ENCODE measurements at regions not wholly inside any gene's neighbourhood (a gene's known extent, or its start where the extent isn't known, plus 50 kb on each side); places are given as distances from the start of the nearest gene placed in this dataset.

DNA sequence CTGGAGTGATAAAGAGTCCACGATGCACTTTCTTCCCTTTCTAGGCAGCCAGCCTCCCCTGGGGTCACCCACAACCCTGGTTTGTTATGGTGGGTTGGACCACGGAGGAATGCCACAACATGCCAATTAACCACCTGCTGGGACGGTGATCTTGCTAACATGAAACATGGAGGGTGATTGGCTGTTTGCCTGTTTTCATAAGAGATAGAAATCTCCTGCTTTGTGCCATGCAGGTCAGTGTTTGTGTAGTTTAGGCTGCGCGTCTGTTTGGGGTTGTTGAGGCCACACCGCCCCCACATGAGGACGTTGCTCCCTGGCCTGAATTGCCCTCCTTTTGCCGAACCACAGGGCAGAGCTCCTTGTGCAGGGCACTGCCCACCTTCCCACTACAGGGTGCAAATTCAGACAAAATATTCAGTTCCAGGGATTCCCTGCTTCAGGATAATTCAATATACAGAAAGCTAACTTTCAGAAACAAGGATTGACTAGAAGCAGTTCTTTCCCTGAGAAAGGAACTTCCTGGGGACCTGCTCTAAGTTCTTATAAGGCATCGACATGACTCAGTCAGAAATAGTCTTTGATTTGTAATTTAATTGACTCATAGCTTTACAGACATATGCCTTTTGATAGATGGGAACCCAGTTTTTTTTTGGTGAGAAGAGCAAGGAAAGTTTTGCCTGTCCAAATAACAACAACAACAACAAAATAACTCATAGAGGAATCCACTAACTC lies 427.6 kb downstream of the GADD45G start:
- no peak overlapping the region for H3K27ac Mint-ChIP-seq

DNA sequence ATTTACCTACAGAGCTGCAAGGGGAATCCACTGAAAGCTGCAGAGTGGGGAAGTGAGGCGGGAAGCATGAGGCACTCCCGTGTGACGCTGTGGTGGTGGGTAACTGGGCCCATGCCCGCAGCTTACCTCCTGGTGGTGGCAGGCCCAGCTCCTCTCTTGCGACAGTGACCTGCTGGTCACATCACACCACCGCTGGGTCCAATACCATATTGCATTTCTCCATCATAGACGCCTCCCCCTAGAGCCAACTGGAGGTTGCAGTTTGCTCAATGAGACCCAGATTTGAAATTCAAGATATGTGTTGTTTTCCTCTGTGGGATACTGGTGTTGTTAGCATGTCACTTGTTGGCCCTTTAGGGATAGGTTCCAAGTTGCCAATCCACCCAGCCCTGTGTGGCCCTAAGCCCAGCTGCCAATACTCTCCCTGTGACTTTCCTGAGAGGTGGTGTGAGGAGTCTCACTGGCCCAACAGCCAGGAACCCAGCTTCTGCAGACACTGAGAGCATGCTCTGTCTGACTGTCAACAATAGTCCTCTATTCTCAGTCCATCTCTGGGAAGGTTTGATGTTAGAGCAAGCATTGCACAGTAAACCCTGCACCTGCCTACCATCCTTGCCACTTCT lies 428.3 kb downstream of the GADD45G start:
- no peaks in the 10 kb centered on the region for H3K9me3 Mint-ChIP-seq
- H3K27ac Mint-ChIP-seq = no peak overlapping the region
- no peak for DNase-seq
- H3K27me3 Mint-ChIP-seq (ENCODE audit: low read depth, poor library complexity) = no peaks in the 10 kb centered on the region
- H3K4me3 Mint-ChIP-seq = no peak overlapping the region
- peaks cover 22% of the 10 kb centered on the region for H3K4me1 Mint-ChIP-seq
- TF ChIP-seq, protein P1, sequence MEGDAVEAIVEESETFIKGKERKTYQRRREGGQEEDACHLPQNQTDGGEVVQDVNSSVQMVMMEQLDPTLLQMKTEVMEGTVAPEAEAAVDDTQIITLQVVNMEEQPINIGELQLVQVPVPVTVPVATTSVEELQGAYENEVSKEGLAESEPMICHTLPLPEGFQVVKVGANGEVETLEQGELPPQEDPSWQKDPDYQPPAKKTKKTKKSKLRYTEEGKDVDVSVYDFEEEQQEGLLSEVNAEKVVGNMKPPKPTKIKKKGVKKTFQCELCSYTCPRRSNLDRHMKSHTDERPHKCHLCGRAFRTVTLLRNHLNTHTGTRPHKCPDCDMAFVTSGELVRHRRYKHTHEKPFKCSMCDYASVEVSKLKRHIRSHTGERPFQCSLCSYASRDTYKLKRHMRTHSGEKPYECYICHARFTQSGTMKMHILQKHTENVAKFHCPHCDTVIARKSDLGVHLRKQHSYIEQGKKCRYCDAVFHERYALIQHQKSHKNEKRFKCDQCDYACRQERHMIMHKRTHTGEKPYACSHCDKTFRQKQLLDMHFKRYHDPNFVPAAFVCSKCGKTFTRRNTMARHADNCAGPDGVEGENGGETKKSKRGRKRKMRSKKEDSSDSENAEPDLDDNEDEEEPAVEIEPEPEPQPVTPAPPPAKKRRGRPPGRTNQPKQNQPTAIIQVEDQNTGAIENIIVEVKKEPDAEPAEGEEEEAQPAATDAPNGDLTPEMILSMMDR (IDR thresholded peaks at IDR 0.05) = no peak
- no peaks in the 10 kb centered on the region for H3K36me3 Mint-ChIP-seq (ENCODE audit: low read depth)

More for the DNA sequence above, 427.6 kb downstream of the GADD45G start:
- DNase-seq = no peak
- H3K4me3 Mint-ChIP-seq = no peak overlapping the region
- TF ChIP-seq, protein P1 (IDR thresholded peaks at IDR 0.05) = no peak
- H3K4me1 Mint-ChIP-seq = peaks cover 16% of the 10 kb centered on the region
- H3K9me3 Mint-ChIP-seq = no peaks in the 10 kb centered on the region
- H3K36me3 Mint-ChIP-seq (ENCODE audit: low read depth) = no peaks in the 10 kb centered on the region
- H3K27me3 Mint-ChIP-seq (ENCODE audit: low read depth, poor library complexity) = no peaks in the 10 kb centered on the region

DNA sequence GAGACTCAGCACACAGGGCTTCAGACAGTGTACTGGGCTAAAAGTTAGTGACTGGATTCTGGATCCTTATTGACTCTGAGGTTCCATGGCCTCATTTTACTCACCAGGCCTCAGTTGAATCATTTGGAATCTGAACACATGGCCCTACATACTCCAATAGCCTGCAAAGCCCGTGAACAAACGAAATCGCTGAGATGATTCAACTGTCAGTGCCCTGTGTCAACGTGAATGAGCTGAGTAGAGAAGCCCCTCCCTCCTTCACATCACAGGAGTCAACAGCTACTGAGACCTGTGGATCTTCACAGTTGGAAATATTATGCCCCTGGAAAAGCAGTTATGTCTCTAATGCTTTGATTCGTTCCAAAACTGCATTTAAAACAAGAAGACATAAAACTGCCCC lies 429.3 kb downstream of the GADD45G start:
- Mint-ChIP-seq H3K36me3 (ENCODE audit: low read depth) (no peaks in the 10 kb centered on the region), H3K9me3 (no peaks in the 10 kb centered on the region)

DNA sequence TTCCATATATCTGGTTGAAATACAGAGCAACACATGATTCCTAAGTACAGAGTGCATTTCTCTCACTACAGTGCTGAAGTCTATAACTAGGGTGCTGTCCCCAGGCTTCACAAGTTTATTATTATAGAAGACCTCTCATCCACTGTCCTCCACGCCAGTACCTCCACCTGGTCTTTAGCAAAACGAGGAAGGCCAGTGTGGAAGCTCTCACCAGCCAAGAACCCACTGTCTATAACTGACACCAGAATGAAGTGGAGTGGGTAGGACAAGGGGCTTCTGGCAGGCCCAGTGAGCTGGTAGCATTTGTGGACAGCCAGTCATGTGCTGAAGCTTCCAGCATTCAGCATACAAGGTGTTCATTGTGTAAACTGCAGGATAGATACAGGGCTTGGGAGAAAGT lies 430.7 kb downstream of the GADD45G start:
- TF ChIP-seq, protein P1 (IDR thresholded peaks at IDR 0.05) = no peak

More for the DNA sequence above, 429.3 kb downstream of the GADD45G start:
- Mint-ChIP-seq H3K4me3 (no peak overlapping the region), H3K27ac (no peak overlapping the region), H3K27me3 (ENCODE audit: low read depth, poor library complexity) (no peaks in the 10 kb centered on the region), H3K4me1 (peaks cover 30% of the 10 kb centered on the region)
- no peak for DNase-seq
- TF ChIP-seq, protein P1 (IDR thresholded peaks at IDR 0.05) = no peak

DNA sequence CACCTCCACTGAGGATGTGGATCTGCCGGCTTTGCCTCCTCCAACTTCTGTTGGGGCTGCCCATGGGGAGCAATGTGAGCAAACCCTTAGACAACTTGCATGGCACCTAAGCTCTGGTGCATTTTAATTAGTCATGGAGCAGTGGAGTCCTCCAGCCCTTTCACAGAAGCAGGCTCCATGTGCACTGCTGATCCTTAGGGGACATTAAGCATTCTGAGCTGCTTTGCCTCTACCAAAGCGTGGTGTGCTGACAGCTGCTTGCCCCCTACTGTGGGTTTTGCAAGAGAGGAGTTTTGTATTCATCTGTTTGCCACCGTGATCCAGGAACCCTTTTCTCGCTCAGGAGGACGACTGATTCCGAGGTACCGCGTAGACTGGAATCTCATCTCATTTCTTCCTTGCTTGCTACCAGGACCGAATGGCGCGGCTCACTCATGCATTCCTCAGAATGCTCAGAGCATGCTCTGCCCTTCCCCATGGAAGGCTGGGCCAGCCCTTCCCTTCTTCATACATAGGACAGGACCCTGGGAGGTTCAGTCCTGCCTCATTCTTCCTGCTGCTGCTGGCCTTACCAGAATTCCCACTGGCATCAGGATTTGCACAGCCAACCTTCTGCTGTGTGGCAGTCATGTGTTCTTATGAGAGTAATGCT lies 432.5 kb downstream of the GADD45G start:
- TF ChIP-seq, protein P1 (IDR thresholded peaks at IDR 0.05) = no peak
- H3K4me1 Mint-ChIP-seq = peaks cover 29% of the 10 kb centered on the region
- H3K4me3 Mint-ChIP-seq = no peak overlapping the region
- H3K36me3 Mint-ChIP-seq (ENCODE audit: low read depth) = no peaks in the 10 kb centered on the region
- no peak overlapping the region for H3K27ac Mint-ChIP-seq
- H3K27me3 Mint-ChIP-seq (ENCODE audit: low read depth, poor library complexity) = no peaks in the 10 kb centered on the region
- no peak for DNase-seq
- no peaks in the 10 kb centered on the region for H3K9me3 Mint-ChIP-seq

More for the DNA sequence above, 430.7 kb downstream of the GADD45G start:
- Mint-ChIP-seq H3K4me3 (no peak overlapping the region), H3K9me3 (no peaks in the 10 kb centered on the region), H3K4me1 (peaks cover 36% of the 10 kb centered on the region), H3K36me3 (ENCODE audit: low read depth) (no peaks in the 10 kb centered on the region), H3K27me3 (ENCODE audit: low read depth, poor library complexity) (no peaks in the 10 kb centered on the region), H3K27ac (no peak overlapping the region)
- no peak for DNase-seq
